OCI-LY7 (cell line): ENCODE measurements at regions not wholly inside any gene's neighbourhood (a gene's known extent, or its start where the extent isn't known, plus 50 kb on each side); places are given as distances from the start of the nearest gene placed in this dataset.
"Not testable (repeated sequence)": the region's sequence is repeated elsewhere in the genome, so short reads cannot be mapped to it uniquely, and the experiment has no call there.

Source experiments
- BruUV-seq: library from RNA; stranded (reverse); fragments of 400-500 nt; replicated peaks from 2 replicates; lab custom pipeline; 2021; lab: Mats Ljungman, UMichigan
- CTCF ChIA-PET: fragments of 300-600 bp; sonication (Branson Sonifier 250); formaldehyde crosslinking; loops from one replicate; lab custom pipeline; 2022; ENCODE audit warnings: antibody characterized with exemption; ENCODE audit not compliant: unreplicated experiment; lab: Charles Lee
- POLR2A ChIA-PET: fragments of 300-600 bp; sonication (Branson Sonifier 250); formaldehyde crosslinking; loops from one replicate; lab custom pipeline; 2022; ENCODE audit warnings: antibody characterized with exemption; lab: Charles Lee
- DNase-seq: peaks from one replicate; pipeline ENCODE4 v3.0.0-alpha.2; 2015; ENCODE audit warnings: low spot score
- H2AFZ ChIP-seq: fragments of 200-600 bp; sonication (generic), shearing (Covaris generic); 2 replicates; pipeline ENCODE4 v1.6.1; 2014; ENCODE audit warnings: mild to moderate bottlenecking, antibody characterized with exemption, low read length, moderate library complexity
- H3K27ac ChIP-seq: fragments of 200-600 bp; sonication (generic); 2 replicates; pipeline ENCODE4 v1.5.1; 2014; ENCODE audit warnings: mixed run types, low read depth, mild to moderate bottlenecking, moderate library complexity, low read length, inconsistent platforms; ENCODE audit not compliant: poor library complexity, severe bottlenecking
- H3K36me3 ChIP-seq: fragments of 200-600 bp; sonication (generic); 2 replicates; pipeline ENCODE4 v1.6.1; 2014; ENCODE audit warnings: mild to moderate bottlenecking, antibody characterized with exemption, low read length, moderate library complexity, mixed read lengths; ENCODE audit not compliant: insufficient read depth
- H3K4me1 ChIP-seq: fragments of 200-600 bp; sonication (generic); 2 replicates; pipeline ENCODE4 v1.5.1; 2014; ENCODE audit warnings: mild to moderate bottlenecking, low read length; ENCODE audit not compliant: insufficient read depth, poor library complexity, severe bottlenecking
- H3K4me2 ChIP-seq: fragments of 200-600 bp; sonication (generic); 2 replicates; pipeline ENCODE4 v1.6.1; 2014; ENCODE audit warnings: mild to moderate bottlenecking, low read length
- H3K4me3 ChIP-seq: fragments of 200-600 bp; sonication (generic); 2 replicates; pipeline ENCODE4 v1.5.1; 2014; ENCODE audit warnings: mild to moderate bottlenecking, low read depth, low read length; ENCODE audit not compliant: poor library complexity, severe bottlenecking
- H3K79me2 ChIP-seq: fragments of 200-600 bp; sonication (generic); 2 replicates; pipeline ENCODE4 v1.6.1; 2016; ENCODE audit warnings: low read depth, mild to moderate bottlenecking, low read length, moderate library complexity, mixed read lengths; ENCODE audit not compliant: insufficient read depth
- H3K9me2 ChIP-seq: fragments of 200-600 bp; sonication (generic); 2 replicates; pipeline ENCODE4 v1.6.1; 2016; ENCODE audit warnings: mild to moderate bottlenecking, low read length, mixed read lengths; ENCODE audit not compliant: insufficient read depth
- H3K9me3 ChIP-seq: fragments of 200-600 bp; sonication (generic); 2 replicates; pipeline ENCODE4 v1.6.1; 2014; ENCODE audit warnings: mild to moderate bottlenecking, mixed run types, low read length, mixed read lengths
- H4K20me1 ChIP-seq: fragments of 200-600 bp; sonication (generic); 2 replicates; pipeline ENCODE4 v1.6.1; 2014; ENCODE audit warnings: mild to moderate bottlenecking, antibody characterized with exemption, low read length, moderate library complexity, mixed read lengths; ENCODE audit not compliant: insufficient read depth
- CTCF ChIP-seq: fragments of 200-600 bp; sonication (generic); conservative IDR thresholded peaks from 2 replicates; pipeline ENCODE4 v1.5.1; 2014; ENCODE audit warnings: mild to moderate bottlenecking, antibody characterized with exemption, low read length, moderate library complexity, mixed read lengths
- EZH2phosphoT487 ChIP-seq: fragments of 200-600 bp; sonication (generic); IDR thresholded peaks from 2 replicates; pipeline ENCODE4 v1.6.1; 2018; ENCODE audit warnings: low read depth, borderline replicate concordance, mild to moderate bottlenecking, mixed run types, antibody characterized with exemption, low read length, moderate library complexity, mixed read lengths
- intact Hi-C: fragments of 100-400 bp; cut with micrococcal nuclease; formaldehyde crosslinking; loops from one replicate; pipeline ENCODE4 v1.10.0; 2022; ENCODE audit not compliant: unreplicated experiment

- Histone ChIP-seq H3K4me1 (no peaks in the 10 kb centered on the region), H3K27ac (no peak overlapping the region), H3K9me3 (no peaks in the 10 kb centered on the region), H4K20me1 (no peaks in the 10 kb centered on the region), H3K4me2 (no peak overlapping the region), H3K79me2 (no peaks in the 10 kb centered on the region), H2AFZ (no peak overlapping the region), H3K36me3 (no peaks in the 10 kb centered on the region), H3K9me2 (no peaks in the 10 kb centered on the region), H3K4me3 (no peak overlapping the region)
- TF ChIP-seq EZH2phosphoT487 = no peak
- no peak for TF ChIP-seq CTCF
- intact Hi-C loops = no loop called here
- BruUV-seq = no TSS peak
- ChIA-PET CTCF (no interaction called here), POLR2A (interaction anchor here (0.7 kb wide), 1 partner anchor 12 kb away, joined by 3 read pairs; no protein-coding TSS in a partner anchor)
- DNase-seq = no peak
Observed at GRCh38 chr6:27016689-27017088, 230.8 kb upstream of the PRSS16 start.

GRCh38 chr6:27018401-27018800, 229.1 kb upstream of the PRSS16 start:
- H3K4me3 ChIP-seq, CTCF ChIA-PET, H4K20me1 ChIP-seq, H3K27ac ChIP-seq, POLR2A ChIA-PET, H2AFZ ChIP-seq, intact Hi-C loops, H3K9me3 ChIP-seq, H3K9me2 ChIP-seq, BruUV-seq, H3K36me3 ChIP-seq, H3K79me2 ChIP-seq, H3K4me2 ChIP-seq, DNase-seq, H3K4me1 ChIP-seq: not testable (repeated sequence)

- DNase-seq = no peak
- intact Hi-C loops = no loop called here
- Histone ChIP-seq H3K79me2 (no peaks in the 10 kb centered on the region), H4K20me1 (no peaks in the 10 kb centered on the region), H3K36me3 (no peaks in the 10 kb centered on the region), H3K4me3 (no peak overlapping the region), H3K9me2 (no peaks in the 10 kb centered on the region), H3K4me2 (no peak overlapping the region), H3K9me3 (no peaks in the 10 kb centered on the region), H3K4me1 (no peaks in the 10 kb centered on the region), H3K27ac (no peak overlapping the region), H2AFZ (no peak overlapping the region)
- TF ChIP-seq EZH2phosphoT487 (no peak), CTCF (no peak)
- CTCF ChIA-PET = no interaction called here
- POLR2A ChIA-PET = no interaction called here
- no TSS peak for BruUV-seq
Observed at GRCh38 chr6:27019651-27020552, 227.6 kb upstream of the PRSS16 start.
